ENCODE measurements at regions not wholly inside any gene's neighbourhood (a gene's known extent, or its start where the extent isn't known, plus 50 kb on each side); places are given as distances from the start of the nearest gene placed in this dataset.

DNA sequence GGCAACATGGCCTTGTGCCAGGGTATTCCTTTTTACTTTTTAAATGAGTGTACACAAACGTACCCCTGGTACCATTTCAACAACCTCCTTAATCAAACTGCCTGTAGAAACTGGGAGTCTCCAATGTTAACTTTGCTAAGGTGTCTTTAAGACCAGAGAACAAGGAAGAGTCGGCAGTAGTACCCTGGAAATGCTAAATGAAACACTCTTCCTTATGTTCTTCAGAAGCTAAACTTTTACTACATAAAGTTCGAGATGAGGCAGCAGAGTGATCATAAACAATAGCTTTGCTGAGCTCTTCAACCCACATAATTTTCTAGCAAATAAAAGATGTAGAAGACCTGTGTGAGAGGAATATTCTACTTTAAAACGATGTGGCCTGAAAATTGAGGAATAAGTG, 297.7 kb upstream of the NRIP1 start:
- TF ChIP-seq POLR2AphosphoS5 (IDR thresholded peaks at IDR 0.05; ENCODE audit: low read depth, low read length) (no peak), POLR2A (IDR thresholded peaks at IDR 0.05; ENCODE audit: low read depth, low read length) (no peak), TAF1 (IDR thresholded peaks at IDR 0.05; ENCODE audit: borderline replicate concordance, low read depth, low read length) (no peak)

Data from GM12892 (cell line).